ENCODE measurements at regions not wholly inside any gene's neighbourhood (a gene's known extent, or its start where the extent isn't known, plus 50 kb on each side); places are given as distances from the start of the nearest gene placed in this dataset.

DNA sequence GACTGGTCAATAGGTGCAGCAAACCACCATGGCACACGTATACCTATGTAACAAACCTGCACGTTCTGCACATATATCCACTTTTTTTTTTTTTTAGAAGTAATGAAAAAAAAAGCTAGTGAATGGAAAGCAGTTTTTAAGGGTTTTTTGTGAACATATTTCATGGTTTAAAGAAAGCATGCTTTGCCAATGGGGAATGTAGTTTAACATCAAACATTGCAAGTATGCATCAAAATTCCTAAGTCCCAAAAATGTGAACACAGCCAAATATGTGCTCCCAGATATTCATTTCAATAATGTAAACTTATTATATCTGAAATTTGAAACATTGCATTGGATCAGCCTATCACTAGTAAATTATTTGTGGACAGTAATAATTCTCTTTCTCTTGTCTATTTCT, 710.4 kb upstream of the FLRT2 start:
- TF ChIP-seq EZH2phosphoT487 (IDR thresholded peaks at IDR 0.05; ENCODE audit: insufficient read depth, low read depth) (no peak), EZH2 (IDR thresholded peaks at IDR 0.05; ENCODE audit: insufficient read depth, poor library complexity, severe bottlenecking) (no peak)
